ENCODE measurements at regions not wholly inside any gene's neighbourhood (a gene's known extent, or its start where the extent isn't known, plus 50 kb on each side); places are given as distances from the start of the nearest gene placed in this dataset.

GRCh38 chr4:59400334-59400733, 1799.8 kb upstream of the ADGRL3 start:
- H4K8ac ChIP-seq (ENCODE audit: extremely low read depth, insufficient read depth, low read length) = no peak overlapping the region
- FAIRE-seq = no peak
- no peak overlapping the region for H2BK5ac ChIP-seq (ENCODE audit: low read depth, low read length)
- no peak overlapping the region for H3K4me2 ChIP-seq (ENCODE audit: insufficient read depth in 1 of 2, low read depth in 2 of 2, low read length in 2 of 2)
- ChIA-PET POLR2A (ENCODE audit: partially characterized antibody) (no interaction called here), CTCF (ENCODE audit: partially characterized antibody) (no interaction called here)
- H2BK15ac ChIP-seq (ENCODE audit: low read length) = no peak overlapping the region
- no peaks in the 10 kb centered on the region for H3K27me3 ChIP-seq (replicated peaks in 1 of 4; ENCODE audit: control insufficient read depth in 3 of 4, extremely low read depth in 1 of 4, insufficient read depth in 3 of 4, low read length in 3 of 4)
- DNase-seq (ENCODE audit: low read depth in 1 of 2, low spot score in 2 of 2) = no peak
- H3K79me2 ChIP-seq (ENCODE audit: control insufficient read depth in 1 of 2, insufficient read depth in 2 of 2, low read length in 2 of 2) = no peaks in the 10 kb centered on the region
- H4K20me1 ChIP-seq (replicated peaks in 1 of 2; ENCODE audit: control insufficient read depth in 1 of 2, insufficient read depth in 2 of 2, low read length in 2 of 2) = no peaks in the 10 kb centered on the region
- H4K5ac ChIP-seq (ENCODE audit: insufficient read length, low read depth, low read length) = no peak overlapping the region
- H3K4ac ChIP-seq (replicated peaks; ENCODE audit: insufficient read length, low read depth, low read length) = no peak overlapping the region
- no peaks in the 10 kb centered on the region for H3K9me3 ChIP-seq (ENCODE audit: insufficient read depth in 2 of 2, low read depth in 1 of 2, low read length in 1 of 2)
- H2BK120ac ChIP-seq (replicated peaks; ENCODE audit: low read depth, low read length) = no peak overlapping the region
- no peak overlapping the region for H2AFZ ChIP-seq (ENCODE audit: low read length)
- H2BK20ac ChIP-seq (ENCODE audit: low read length) = no peak overlapping the region
- H2BK12ac ChIP-seq (ENCODE audit: low read depth, low read length) = no peak overlapping the region
- no peak overlapping the region for H2AK5ac ChIP-seq (ENCODE audit: low read depth, low read length)
- H3K23me2 ChIP-seq (ENCODE audit: low read depth, low read length) = no peaks in the 10 kb centered on the region
- H3K23ac ChIP-seq (ENCODE audit: insufficient read length) = no peak overlapping the region
- no peaks in the 10 kb centered on the region for H3K36me3 ChIP-seq (ENCODE audit: control insufficient read depth in 2 of 4, insufficient read depth in 4 of 4, low read length in 3 of 4)
- no peaks in the 10 kb centered on the region for H3K4me1 ChIP-seq (replicated peaks in 1 of 4; ENCODE audit: control insufficient read depth in 3 of 4, insufficient read depth in 4 of 4, low read length in 3 of 4)
- no peak overlapping the region for H4K91ac ChIP-seq (replicated peaks; ENCODE audit: insufficient read length, low read length)
- no peak overlapping the region for H3K9ac ChIP-seq (replicated peaks in 1 of 4; ENCODE audit: extremely low read depth in 1 of 4, low read depth in 3 of 4, low read length in 3 of 4)
- no peaks in the 10 kb centered on the region for H3K79me1 ChIP-seq (ENCODE audit: low read depth, low read length)
- H3K27ac ChIP-seq (ENCODE audit: low read depth, low read length) = no peak overlapping the region
- no peak overlapping the region for H3K4me3 ChIP-seq (ENCODE audit: extremely low read depth in 1 of 4, insufficient read depth in 2 of 4, low read depth in 3 of 4, low read length in 4 of 4)
- H3K18ac ChIP-seq (ENCODE audit: extremely low read depth, low read length) = no peak overlapping the region
- 94% methylated on average over 4 of the region's 4 CpGs; no CpG with 5 or more reads in 1 of the 2 experiments for WGBS, 2 experiments (ENCODE audit: extremely low coverage in 1 of 2, insufficient coverage in 1 of 2, insufficient read length in 1 of 2, insufficient replicate concordance in 2 of 2, low coverage in 1 of 2, low lambda C conversion rate in 2 of 2, missing lambda C conversion rate in 1 of 2)
- no peak overlapping the region for H3K14ac ChIP-seq (ENCODE audit: insufficient read length)
- no peak overlapping the region for H3K56ac ChIP-seq (replicated peaks; ENCODE audit: insufficient read length, low read depth, low read length)
- no peak for TF ChIP-seq SAP30 (IDR thresholded peaks at IDR 0.05; ENCODE audit: insufficient read depth, insufficient replicate concordance, low read length)
- no peak for TF ChIP-seq RAD21 (IDR thresholded peaks at IDR 0.05 in 1 of 2, conservative IDR thresholded peaks at IDR 0.05 in 1 of 2; ENCODE audit: low read depth in 2 of 2, low read length in 2 of 2)
- TF ChIP-seq POLR2A (IDR thresholded peaks at IDR 0.05; ENCODE audit: control extremely low read depth in 1 of 2, low read depth in 2 of 2, low read length in 2 of 2) = no peak
- no peak for TF ChIP-seq CHD1 (IDR thresholded peaks at IDR 0.05; ENCODE audit: low read depth, low read length)
- no peak for TF ChIP-seq GABPA (IDR thresholded peaks at IDR 0.05; ENCODE audit: borderline replicate concordance, insufficient read depth, low read length)
- TF ChIP-seq YY1 (IDR thresholded peaks at IDR 0.05; ENCODE audit: low read depth, low read length) = no peak
- no peak for TF ChIP-seq ATF2 (IDR thresholded peaks at IDR 0.05; ENCODE audit: low read length)
- TF ChIP-seq NRF1 (IDR thresholded peaks at IDR 0.05; ENCODE audit: low read depth, low read length) = no peak
- no peak for TF ChIP-seq RFX5 (IDR thresholded peaks at IDR 0.05; ENCODE audit: borderline replicate concordance, low read depth, low read length)
- TF ChIP-seq, protein P1, sequence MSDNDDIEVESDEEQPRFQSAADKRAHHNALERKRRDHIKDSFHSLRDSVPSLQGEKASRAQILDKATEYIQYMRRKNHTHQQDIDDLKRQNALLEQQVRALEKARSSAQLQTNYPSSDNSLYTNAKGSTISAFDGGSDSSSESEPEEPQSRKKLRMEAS (IDR thresholded peaks at IDR 0.05) = no peak
- TF ChIP-seq ZNF274 (IDR thresholded peaks at IDR 0.05; ENCODE audit: borderline replicate concordance, extremely low read depth, low read length) = no peak
- no peak for TF ChIP-seq TAF1 (IDR thresholded peaks at IDR 0.05; ENCODE audit: low read depth, low read length)
- TF ChIP-seq ATF3 (IDR thresholded peaks at IDR 0.05; ENCODE audit: insufficient read depth, low read depth, low read length) = no peak
